NOMO-1 (cell line): ENCODE measurements at regions not wholly inside any gene's neighbourhood (a gene's known extent, or its start where the extent isn't known, plus 50 kb on each side); places are given as distances from the start of the nearest gene placed in this dataset.
A peak's percentile ranks its signal among the peaks of the same experiment; 100 is the strongest.
"Not testable (repeated sequence)": the region's sequence is repeated elsewhere in the genome, so short reads cannot be mapped to it uniquely, and the experiment has no call there.

Experiments
- DNase-seq, 2 experiments: peaks; one replicate each; lab custom pipeline; 2025; ENCODE audit not compliant: unreplicated experiment in 2 of 2; lab: John Stamatoyannopoulos, UW

DNA sequence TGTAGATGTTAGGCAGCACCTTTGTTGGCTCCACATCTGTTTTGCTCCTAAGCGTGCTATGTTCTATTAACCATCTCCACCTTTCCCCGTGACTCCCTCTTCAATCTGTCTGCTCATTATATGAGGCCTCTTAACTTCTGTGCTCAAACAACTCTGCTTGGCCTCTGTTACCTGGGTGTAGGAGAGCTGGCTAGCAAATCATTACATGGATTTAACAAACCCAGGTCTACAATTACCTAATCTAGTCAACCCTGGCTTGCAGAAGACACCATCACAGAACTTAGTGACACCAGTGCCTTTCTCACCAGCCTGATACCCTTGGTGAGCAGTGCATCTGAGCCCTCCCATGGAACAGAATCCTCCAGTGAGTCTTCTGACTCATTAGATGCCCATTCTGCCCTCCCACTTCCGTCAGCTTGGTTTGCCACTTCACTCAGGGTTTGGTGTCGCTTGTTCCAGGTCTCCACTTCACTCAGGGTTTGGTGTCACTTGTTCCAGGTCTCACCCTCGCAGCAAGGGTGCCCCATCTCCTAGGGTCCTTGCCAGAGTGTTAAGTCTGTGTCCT, 92.0 kb upstream of the KIF26B start:
- DNase-seq = no peak

GRCh38 chr1:245061808-245062207, 93.0 kb upstream of the KIF26B start:
- not testable (repeated sequence) for DNase-seq

DNA sequence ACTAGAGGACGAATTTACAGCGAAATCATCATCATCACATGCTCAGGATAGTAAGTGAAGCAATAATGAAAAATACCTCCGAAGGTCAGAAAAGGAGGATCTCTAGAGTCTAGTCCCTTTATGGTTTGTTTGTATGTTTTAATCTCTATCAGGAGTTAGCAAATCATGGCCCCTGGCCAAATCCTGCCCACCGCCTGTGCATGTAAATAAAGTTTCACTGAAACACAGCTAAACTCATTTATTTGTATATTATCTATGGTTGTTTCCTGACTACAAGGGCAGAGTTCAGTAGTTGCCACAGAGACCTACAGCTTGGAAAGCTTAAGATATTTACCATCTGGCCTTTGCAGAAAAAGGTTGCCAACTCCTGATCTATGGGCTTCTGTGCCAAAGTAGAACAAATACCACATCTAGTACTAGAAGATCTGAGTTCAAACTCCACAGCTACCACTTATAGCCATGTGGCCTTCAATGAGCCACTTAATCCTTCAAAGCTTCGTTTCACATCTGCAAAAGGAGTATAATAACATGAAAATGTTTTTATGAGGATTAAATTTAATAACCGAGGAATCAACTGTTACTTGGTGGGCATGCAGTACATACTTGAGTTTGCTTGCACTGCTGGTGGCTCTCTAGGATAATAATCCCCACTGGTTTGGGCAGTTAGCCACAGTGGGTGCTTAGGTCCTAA, 94.0 kb upstream of the KIF26B start:
- no peak for DNase-seq

GRCh38 chr1:245059806-245060424, 94.9 kb upstream of the KIF26B start:
- DNase-seq = no peak

- no peak for DNase-seq
Observed at GRCh38 chr1:245058882-245059281, 95.9 kb upstream of the KIF26B start.

DNA sequence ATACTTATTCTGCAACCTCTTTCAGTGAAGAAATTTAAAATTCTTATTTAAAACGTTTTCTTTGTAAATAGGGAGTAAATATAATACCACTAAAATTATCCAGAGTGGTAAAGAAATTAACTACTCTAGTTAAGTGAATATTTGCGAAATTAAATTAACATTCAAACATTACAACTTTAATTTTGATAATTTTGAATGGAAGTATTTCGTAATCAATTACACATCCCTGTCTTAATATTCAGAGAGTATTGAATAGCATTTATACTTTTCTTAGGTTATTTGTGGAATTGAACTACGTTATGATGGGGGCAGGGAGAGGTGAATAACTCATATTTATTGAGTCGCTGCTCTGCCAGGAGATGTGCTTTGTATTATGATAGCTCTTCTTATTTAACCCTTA, 96.3 kb upstream of the KIF26B start:
- DNase-seq = no peak

DNA sequence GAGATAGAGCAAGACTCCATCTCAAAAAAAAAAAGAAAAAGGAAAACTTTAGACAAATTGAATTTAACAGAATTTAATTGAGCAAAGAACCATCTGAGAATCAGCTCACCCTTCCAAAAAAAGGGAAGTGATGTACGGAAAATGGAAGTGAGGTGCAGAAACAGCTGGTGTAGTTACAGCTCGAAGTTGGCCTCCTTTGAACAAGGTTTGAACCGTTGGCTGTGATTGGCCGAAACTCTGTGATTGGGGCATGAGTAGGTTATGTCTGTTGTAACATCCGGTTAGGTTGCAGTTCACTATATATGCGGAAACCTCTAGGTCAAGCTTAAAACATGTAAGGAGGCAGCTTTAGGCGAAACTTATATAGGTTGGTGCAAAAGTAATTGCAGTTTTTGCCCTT, 97.9 kb upstream of the KIF26B start:
- DNase-seq = peak; percentile 94 to 99

- DNase-seq = not testable (repeated sequence)
Observed at GRCh38 chr1:245056296-245056695, 98.5 kb upstream of the KIF26B start.

- DNase-seq = no peak
Observed at GRCh38 chr1:245055752-245056151, 99.0 kb upstream of the KIF26B start.

GRCh38 chr1:245054507-245055270, 100.1 kb upstream of the KIF26B start:
- DNase-seq = peak in 1 of 2 experiments; percentile 22

DNA sequence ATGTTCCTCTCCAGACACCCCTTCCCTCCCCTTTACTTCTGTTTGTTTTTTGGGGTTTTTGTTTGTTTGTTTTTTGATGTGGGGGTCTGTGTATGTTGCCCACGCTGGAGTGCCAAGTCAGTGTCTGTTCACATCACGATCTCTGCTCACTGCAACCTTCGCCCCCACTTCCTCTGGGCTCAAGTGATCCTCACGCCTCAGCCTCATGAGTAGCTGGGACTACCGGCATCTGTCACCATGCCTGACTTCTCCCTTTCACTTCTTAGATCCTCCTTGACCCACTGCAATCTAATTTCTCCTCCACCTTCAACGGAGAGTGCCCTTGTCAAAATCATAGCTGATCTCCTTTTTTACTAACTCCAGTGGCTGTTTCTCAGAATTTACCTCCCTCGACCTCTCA, 100.7 kb upstream of the KIF26B start:
- peak; percentile 28 to 68 for DNase-seq

DNA sequence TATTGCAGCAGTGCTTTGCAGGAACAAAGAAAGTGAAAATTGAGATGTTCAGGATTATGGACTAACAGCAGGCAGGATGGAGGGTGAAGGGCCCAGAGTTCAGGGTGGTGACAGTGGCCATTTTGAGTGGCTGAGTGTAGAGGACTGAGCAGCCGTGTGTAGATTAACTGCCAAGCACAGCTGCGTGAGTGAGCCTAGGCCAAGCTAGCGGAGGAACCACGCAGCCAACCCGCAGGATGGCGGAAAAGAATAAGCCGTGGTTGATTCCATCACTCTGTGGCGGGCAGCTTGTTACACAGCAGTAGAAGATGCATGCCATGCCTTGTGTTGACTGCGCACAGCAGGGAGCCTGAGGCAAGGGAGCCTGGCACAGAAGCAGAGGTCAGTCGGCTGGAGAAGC, 102.5 kb upstream of the KIF26B start:
- no peak for DNase-seq

DNA sequence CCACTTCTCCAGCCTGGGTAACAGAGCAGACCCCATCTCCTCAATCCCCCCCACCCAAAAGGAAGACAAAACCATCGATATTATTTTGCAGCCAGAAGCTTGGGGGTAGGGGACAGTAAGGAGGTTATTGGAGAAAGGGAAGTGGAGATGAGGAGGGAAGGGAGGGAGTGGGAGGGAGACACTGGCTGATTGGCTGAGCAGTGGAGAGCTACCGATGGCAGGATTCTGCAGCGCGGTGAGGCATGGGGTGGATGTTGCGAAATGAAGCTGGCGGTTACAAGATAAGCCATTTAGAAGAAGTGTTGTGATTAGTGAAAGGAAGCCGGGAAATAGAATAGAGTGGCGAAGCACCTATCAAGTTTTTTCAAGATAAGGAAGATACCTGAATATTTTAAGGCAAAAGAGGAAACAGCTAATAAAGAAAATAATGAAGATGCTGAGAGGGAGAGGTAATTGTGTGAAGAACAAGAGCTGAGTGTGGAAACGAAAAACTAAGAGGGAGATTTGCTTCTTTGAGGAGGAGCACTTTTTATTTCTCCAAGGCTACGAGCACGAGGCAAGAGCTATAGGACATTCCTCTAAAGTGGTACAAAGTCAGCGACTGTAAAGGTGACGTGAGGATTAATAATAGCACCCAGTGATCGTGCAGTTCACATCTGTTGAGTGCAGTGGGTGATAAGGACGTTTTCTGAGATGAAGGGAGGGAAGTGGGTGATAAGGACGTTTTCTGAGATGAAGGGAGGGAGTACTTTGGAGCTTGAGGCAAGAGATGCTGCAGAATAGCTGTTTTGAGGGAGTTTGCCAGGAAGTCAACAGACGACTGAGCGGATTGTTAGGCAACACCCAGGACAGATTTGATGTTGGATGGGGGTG, 103.2 kb upstream of the KIF26B start:
- DNase-seq = peak; percentile 94 to 96

DNA sequence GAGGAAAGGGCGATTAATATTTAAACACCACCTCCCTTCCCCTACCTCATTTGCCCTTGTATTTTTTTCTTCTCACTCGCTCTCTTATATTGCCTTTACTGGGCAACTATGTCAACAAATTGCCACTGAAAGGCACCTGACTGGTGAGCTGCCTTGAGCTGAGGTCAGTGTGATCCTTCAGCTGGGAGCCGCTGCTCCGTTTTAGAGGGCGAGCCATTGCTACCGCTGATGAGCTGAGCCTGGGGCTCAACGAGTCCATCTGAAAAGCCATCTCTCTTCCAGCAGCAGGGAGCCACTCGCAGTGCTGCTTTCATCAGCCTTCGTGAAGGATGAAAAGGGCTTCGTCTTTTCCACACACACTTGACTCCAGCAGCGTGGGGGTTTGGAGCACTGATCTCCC, 108.0 kb upstream of the KIF26B start:
- no peak for DNase-seq

DNA sequence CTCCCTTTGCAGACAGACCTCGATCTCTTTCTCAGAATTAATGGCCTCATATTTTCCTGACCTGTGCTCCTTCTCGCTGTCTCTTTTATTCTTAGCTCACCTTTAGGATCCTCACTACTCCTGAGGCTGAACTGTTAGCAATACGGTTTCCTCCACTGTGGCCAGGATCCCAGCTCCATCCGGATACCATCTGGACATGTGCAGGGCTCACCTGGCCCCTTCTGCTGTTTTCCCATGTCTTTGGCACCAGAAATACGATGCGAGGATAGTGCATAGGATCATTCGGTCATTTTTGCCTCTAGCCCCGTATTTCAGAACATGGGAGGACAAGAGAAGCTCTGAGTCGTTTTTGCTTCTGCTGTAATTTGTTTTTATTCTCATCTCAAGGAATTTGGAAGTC, 108.5 kb upstream of the KIF26B start:
- no peak for DNase-seq

DNA sequence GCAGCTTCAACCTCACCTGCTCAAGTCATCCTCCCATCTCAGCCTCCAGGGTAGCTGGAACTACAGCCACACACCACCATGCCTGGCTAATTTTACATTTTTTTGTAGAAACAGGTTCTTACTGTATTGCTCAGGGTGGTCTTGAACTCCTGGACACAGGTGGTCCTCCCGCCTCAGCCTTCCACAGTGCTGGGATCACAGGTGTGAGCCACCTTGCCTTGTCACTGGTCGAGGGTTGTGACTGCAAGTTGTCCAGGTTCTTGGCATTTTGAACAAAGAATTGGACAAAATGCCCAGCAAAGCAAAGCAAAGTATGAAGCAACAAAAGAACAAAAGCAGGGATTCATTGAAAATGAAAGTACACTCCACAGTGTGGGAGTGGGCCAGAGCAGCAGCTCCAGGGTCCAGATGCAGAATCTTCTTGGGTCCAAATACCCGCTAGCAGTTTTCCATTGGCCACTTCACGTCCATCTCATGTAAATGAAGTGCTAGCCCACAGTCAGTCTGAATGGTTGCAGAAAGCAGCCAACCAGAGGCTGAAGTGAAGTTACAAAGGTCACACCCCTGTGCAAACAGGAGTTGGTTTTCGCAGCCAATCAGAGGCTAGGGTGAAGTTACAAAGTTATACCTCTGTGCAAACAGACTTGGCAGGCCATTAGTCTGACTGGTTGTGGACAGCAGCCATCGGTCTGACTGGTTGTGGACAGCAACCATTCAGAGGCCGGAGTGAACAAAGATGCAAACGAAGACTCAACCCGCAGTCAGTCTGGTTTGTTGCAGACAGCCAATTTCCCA, 109.5 kb upstream of the KIF26B start:
- no peak for DNase-seq

DNA sequence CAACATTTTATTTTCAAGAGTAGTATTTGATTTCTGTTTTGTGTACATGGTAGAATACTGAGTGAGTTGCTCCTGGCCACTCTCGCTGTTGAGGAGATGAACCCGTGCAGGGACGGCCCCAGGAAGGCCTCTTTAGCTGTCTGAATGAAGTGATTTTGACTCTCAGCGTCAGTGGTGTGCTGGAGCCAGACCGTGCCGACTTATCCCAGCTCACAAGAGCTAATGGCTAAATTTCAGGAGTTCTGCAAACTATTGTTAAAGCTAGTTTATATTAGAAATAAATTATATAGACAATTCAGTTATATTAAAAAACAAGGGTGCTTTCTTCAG, 111.2 kb upstream of the KIF26B start:
- no peak for DNase-seq

- no peak for DNase-seq
Observed at GRCh38 chr1:245041058-245041698, 113.6 kb upstream of the KIF26B start.

- DNase-seq = no peak
Observed at GRCh38 chr1:245039196-245039595, 115.6 kb upstream of the KIF26B start.

GRCh38 chr1:245036102-245036501, 118.7 kb upstream of the KIF26B start:
- no peak for DNase-seq
